ENCODE measurements at regions not wholly inside any gene's neighbourhood (a gene's known extent, or its start where the extent isn't known, plus 50 kb on each side); places are given as distances from the start of the nearest gene placed in this dataset.
"Not testable (repeated sequence)": the region's sequence is repeated elsewhere in the genome, so short reads cannot be mapped to it uniquely, and the experiment has no call there.

GRCh38 chr12:74033531-74033930 lies 504.1 kb upstream of the ATXN7L3B start:
- DNase-seq (ENCODE audit: low read depth, low spot score) (no peak), ATAC-seq (no peak)
- no peaks in the 10 kb centered on the region for H3K9me3 ChIP-seq (ENCODE audit: control insufficient read depth, insufficient read depth, low read depth, low read length)
- CTCF ChIA-PET: no interaction called here
- H3K27me3 ChIP-seq (ENCODE audit: control insufficient read depth, insufficient read depth, low read length): no peaks in the 10 kb centered on the region
- no peak overlapping the region for H3K27ac ChIP-seq (ENCODE audit: low read length)
- TF ChIP-seq POLR2AphosphoS5 (IDR thresholded peaks at IDR 0.05; ENCODE audit: low read depth, low read length): no peak
- TF ChIP-seq TCF7L2 (IDR thresholded peaks at IDR 0.05; ENCODE audit: low read depth, low read length): no peak
- no TSS peak for BruUV-seq (replicated peaks)
- H3K4me1 ChIP-seq (ENCODE audit: control insufficient read depth, insufficient read depth, low read length): no peaks in the 10 kb centered on the region
- intact Hi-C loops (cut with micrococcal nuclease; ENCODE audit: unreplicated experiment) (no loop called here), in situ Hi-C loops (cut with HindIII; ENCODE audit: low pct_unique_long_range_greater_than_20kb, low sequenced_read_pairs) (no loop called here)
- no peaks in the 10 kb centered on the region for H3K36me3 ChIP-seq (ENCODE audit: control insufficient read depth, insufficient read depth, low read length)
- no peak overlapping the region for H3K4me3 ChIP-seq (ENCODE audit: low read depth in 2 of 2, low read length in 2 of 2)
- POLR2A ChIA-PET: no interaction called here

GRCh38 chr12:74039138-74039537 lies 498.5 kb upstream of the ATXN7L3B start:
- POLR2A ChIA-PET; BruUV-seq (replicated peaks); H3K4me3 ChIP-seq (ENCODE audit: low read depth in 2 of 2, low read length in 2 of 2); H3K36me3 ChIP-seq (ENCODE audit: control insufficient read depth, insufficient read depth, low read length); CTCF ChIA-PET; in situ Hi-C loops (cut with HindIII; ENCODE audit: low pct_unique_long_range_greater_than_20kb, low sequenced_read_pairs); H3K27me3 ChIP-seq (ENCODE audit: control insufficient read depth, insufficient read depth, low read length); H3K9me3 ChIP-seq (ENCODE audit: control insufficient read depth, insufficient read depth, low read depth, low read length); H3K27ac ChIP-seq (ENCODE audit: low read length); H3K4me1 ChIP-seq (ENCODE audit: control insufficient read depth, insufficient read depth, low read length); intact Hi-C loops (cut with micrococcal nuclease; ENCODE audit: unreplicated experiment); DNase-seq (ENCODE audit: low read depth, low spot score); ATAC-seq: not testable (repeated sequence)

- POLR2A ChIA-PET: no interaction called here
Observed at GRCh38 chr12:74043343-74043742, 494.3 kb upstream of the ATXN7L3B start.

More at GRCh38 chr12:74043343-74043742, 494.3 kb upstream of the ATXN7L3B start:
- no TSS peak for BruUV-seq (replicated peaks)
- Histone ChIP-seq H3K4me1 (ENCODE audit: control insufficient read depth, insufficient read depth, low read length) (no peaks in the 10 kb centered on the region), H3K27ac (ENCODE audit: low read length) (no peak overlapping the region), H3K4me3 (ENCODE audit: low read depth in 2 of 2, low read length in 2 of 2) (no peak overlapping the region), H3K9me3 (ENCODE audit: control insufficient read depth, insufficient read depth, low read depth, low read length) (no peaks in the 10 kb centered on the region), H3K36me3 (ENCODE audit: control insufficient read depth, insufficient read depth, low read length) (no peaks in the 10 kb centered on the region), H3K27me3 (ENCODE audit: control insufficient read depth, insufficient read depth, low read length) (no peaks in the 10 kb centered on the region)
- TF ChIP-seq REST (IDR thresholded peaks at IDR 0.05; ENCODE audit: insufficient read depth in 1 of 2, low read depth in 2 of 2, low read length in 1 of 2) (no peak), SIN3A (IDR thresholded peaks at IDR 0.05; ENCODE audit: borderline replicate concordance, insufficient read depth, low read depth, low read length) (no peak), TCF7L2 (IDR thresholded peaks at IDR 0.05; ENCODE audit: low read depth, low read length) (no peak)
- CTCF ChIA-PET: no interaction called here
- ATAC-seq: no peak
- in situ Hi-C loops (cut with HindIII; ENCODE audit: low pct_unique_long_range_greater_than_20kb, low sequenced_read_pairs): no loop called here
- DNase-seq (ENCODE audit: low read depth, low spot score): no peak
- intact Hi-C loops (cut with micrococcal nuclease; ENCODE audit: unreplicated experiment): no loop called here

All from Panc1 (cell line).